GM12891 (cell line): ENCODE measurements at regions not wholly inside any gene's neighbourhood (a gene's known extent, or its start where the extent isn't known, plus 50 kb on each side); places are given as distances from the start of the nearest gene placed in this dataset.
"Not testable (repeated sequence)": the region's sequence is repeated elsewhere in the genome, so short reads cannot be mapped to it uniquely, and the experiment has no call there.

ENCODE experiments used
- DNase-seq: peaks from one replicate; pipeline ENCODE4 v3.0.0; 2011; ENCODE audit warnings: low spot score; ENCODE audit not compliant: insufficient read length
- FAIRE-seq: peaks from 2 replicates; lab custom pipeline; 2011; peaks lifted over from hg19 to GRCh38; lab: Jason Lieb, UNC
- PAX5 ChIP-seq: IDR thresholded peaks from 2 replicates; pipeline ENCODE4 v1.6.1; 2011; ENCODE audit warnings: low read length, moderate library complexity, mild to moderate bottlenecking; ENCODE audit not compliant: insufficient read depth, severe bottlenecking
- POLR2A ChIP-seq: IDR thresholded peaks from 2 replicates; pipeline ENCODE4 v1.6.1; 2011; ENCODE audit warnings: low read depth, low read length, control low read depth
- POLR2AphosphoS5 ChIP-seq: IDR thresholded peaks from 2 replicates; pipeline ENCODE4 v1.6.1; 2011; ENCODE audit warnings: low read depth, low read length, control low read depth
- POU2F2 ChIP-seq: IDR thresholded peaks from 2 replicates; pipeline ENCODE4 v1.6.1; 2011; ENCODE audit warnings: low read depth, mild to moderate bottlenecking, control low read depth, low read length, moderate library complexity
- SPI1 ChIP-seq: IDR thresholded peaks from 2 replicates; pipeline ENCODE4 v1.6.1; 2011; ENCODE audit warnings: low read depth, low read length, control low read depth
- TAF1 ChIP-seq: IDR thresholded peaks from 2 replicates; pipeline ENCODE4 v1.6.1; 2011; ENCODE audit warnings: low read depth, low read length, control low read depth

DNA sequence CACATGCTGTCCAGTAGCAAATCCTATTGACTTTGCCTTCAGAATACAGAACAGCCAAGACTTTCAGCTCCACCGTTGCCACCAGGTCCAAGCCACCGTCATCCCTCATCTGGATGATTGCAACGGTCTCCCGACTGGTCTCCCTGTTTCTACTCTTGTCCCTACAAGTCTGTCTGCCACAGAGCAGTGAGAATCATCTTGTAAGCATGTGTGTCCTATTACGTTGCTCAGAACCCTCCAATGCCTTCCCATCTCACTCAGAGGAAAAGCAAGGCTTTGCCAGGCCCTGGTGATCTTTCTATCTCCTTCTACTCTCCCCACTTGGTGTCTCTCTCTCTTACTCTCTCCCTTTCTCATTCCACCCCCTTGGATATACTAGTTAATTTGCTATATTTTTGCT is 76.7 kb upstream of the GDNF start:
- FAIRE-seq (no peak), DNase-seq (no peak)

DNA sequence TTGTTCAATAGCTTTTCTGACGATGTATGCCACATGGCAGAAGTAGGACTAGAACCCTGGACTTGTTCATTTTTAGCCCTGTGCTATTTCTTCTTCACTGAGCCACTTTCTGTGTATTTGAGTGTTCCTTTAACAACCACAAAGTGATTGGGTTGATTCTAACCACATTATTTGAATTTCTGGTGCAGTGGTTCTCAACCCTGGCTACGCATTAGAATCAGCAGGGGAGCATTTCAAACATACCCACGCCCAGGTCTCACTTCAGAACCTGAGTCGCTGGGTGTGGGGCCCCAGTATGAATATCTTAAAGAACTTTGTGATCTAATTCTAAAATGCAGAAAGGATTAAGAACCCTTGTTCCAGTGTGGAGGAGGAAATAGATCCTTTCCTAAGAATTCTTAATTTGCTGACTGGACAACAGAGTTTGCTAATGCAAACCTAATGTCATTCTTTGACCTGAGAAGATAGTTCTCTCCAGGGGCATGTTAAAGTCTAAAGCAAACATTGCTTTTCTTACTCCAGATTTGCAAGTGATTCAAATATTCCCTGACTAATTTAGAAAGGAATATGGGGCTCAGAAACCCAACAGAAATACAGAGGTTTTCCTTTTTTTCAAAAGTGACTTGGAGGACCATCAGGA is 75.4 kb upstream of the GDNF start:
- DNase-seq: no peak
- FAIRE-seq: no peak
- peak; percentile 24; the same call in 1 of the 2 replicates for TF ChIP-seq POU2F2
- no peak for TF ChIP-seq SPI1
- no peak for TF ChIP-seq POLR2AphosphoS5

More for the DNA sequence above, 76.7 kb upstream of the GDNF start:
- no peak for TF ChIP-seq POLR2A
- no peak for TF ChIP-seq POU2F2
- TF ChIP-seq TAF1: no peak
- TF ChIP-seq PAX5: no peak

- FAIRE-seq: not testable (repeated sequence)
Measured at GRCh38 chr5:37909610-37910266, 69.9 kb upstream of the GDNF start.

GRCh38 chr5:37906416-37906815 is 66.6 kb upstream of the GDNF start:
- DNase-seq (no peak), FAIRE-seq (no peak)
- TF ChIP-seq POLR2A (no peak), TAF1 (no peak), POLR2AphosphoS5 (no peak), PAX5 (no peak), POU2F2 (no peak), SPI1 (no peak)

More at GRCh38 chr5:37909610-37910266, 69.9 kb upstream of the GDNF start:
- not testable (repeated sequence) for DNase-seq

GRCh38 chr5:37905230-37905629 is 65.4 kb upstream of the GDNF start:
- FAIRE-seq (no peak), DNase-seq (no peak)
- TF ChIP-seq POLR2AphosphoS5 (no peak), POLR2A (no peak), PAX5 (no peak), POU2F2 (no peak), TAF1 (no peak), SPI1 (no peak)

DNA sequence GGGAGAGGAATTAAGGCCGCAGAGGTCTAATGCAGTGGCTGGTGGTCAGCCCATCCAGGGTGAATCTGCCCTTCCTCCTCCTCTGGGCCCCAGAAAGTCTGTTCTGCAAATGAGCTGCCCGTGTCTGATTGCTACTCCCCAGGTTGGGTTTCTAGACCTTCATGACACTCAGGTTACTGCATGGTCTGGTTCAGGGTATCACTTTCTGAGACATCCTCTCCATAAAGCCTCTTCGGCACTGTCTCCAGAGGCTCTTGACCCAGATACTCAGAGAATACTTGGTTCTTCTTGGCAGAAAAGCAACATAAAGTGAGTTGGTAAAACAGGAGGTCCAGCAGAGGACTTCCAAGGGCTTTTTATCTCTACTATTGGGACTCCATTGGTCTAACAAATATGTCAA is 62.5 kb upstream of the GDNF start:
- DNase-seq (no peak), FAIRE-seq (no peak)
- TF ChIP-seq SPI1: no peak
- no peak for TF ChIP-seq TAF1
- TF ChIP-seq POLR2A: no peak
- no peak for TF ChIP-seq PAX5
- no peak for TF ChIP-seq POLR2AphosphoS5

- no peak for FAIRE-seq
- TF ChIP-seq POLR2AphosphoS5 (no peak), TAF1 (no peak), POLR2A (no peak), SPI1 (no peak), PAX5 (no peak), POU2F2 (no peak)
- no peak for DNase-seq
Measured at GRCh38 chr5:37900692-37901091, 60.9 kb upstream of the GDNF start.

DNA sequence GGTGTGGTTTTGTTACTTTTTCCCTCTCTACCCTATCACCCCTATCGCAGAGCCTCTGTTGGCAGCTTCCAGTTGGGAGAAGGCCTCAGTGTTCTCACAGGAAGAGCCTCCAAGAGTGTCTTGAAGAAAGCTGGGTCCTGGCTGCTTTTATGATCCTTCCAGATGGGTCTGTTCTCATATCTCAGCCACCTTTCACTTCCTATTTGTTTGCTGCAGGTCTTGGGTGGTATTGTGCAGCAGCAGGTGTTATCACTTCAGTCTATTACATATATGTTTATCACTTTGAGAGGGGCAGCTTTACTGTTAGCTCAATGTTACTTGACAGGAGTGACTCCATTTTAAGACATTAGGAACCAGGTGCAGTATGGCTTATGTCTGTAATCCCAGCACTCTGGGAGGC is 59.2 kb upstream of the GDNF start:
- TF ChIP-seq POLR2A (no peak), SPI1 (no peak), PAX5 (no peak), POU2F2 (no peak), POLR2AphosphoS5 (no peak), TAF1 (no peak)
- DNase-seq: no peak
- FAIRE-seq: no peak

GRCh38 chr5:37896159-37896558 is 56.3 kb upstream of the GDNF start:
- TF ChIP-seq SPI1 (no peak), PAX5 (no peak), POU2F2 (no peak), TAF1 (no peak), POLR2AphosphoS5 (no peak), POLR2A (no peak)
- FAIRE-seq (no peak), DNase-seq (no peak)

DNA sequence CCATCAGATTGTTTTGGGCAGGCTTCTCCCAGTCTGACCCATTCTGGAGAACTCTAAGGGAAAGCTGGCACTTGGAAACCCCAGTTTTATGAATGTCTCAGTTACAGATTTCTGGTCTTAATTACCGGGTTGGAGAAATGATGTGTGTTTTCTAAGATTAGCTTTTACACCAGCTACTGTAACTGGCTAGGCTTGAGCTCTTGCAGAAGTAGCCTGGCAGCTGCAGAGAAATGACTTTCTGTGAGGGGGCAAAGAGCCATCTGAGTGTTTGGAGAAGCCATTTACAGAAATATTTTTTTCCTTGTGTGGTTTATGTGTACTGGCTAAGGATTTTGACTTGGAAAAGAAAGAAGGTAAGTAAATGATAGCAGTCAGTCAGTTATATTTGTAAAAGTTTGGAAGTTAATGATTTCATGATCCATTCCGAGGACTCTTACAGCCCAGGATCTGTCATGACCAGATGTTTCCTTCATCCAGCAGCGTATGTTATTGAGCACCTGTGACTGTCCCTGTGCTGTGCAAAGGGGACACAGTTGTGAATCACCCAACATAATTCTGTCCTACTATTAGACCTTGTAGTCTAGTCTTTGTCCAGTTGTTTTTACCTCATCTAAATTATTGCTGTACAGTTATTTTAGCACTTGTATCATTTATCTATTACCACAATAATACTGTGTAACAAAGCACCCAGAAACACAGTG is 53.7 kb upstream of the GDNF start:
- no peak for TF ChIP-seq POLR2A
- TF ChIP-seq POU2F2: no peak
- no peak for TF ChIP-seq PAX5
- TF ChIP-seq TAF1: no peak
- no peak for TF ChIP-seq POLR2AphosphoS5
- TF ChIP-seq SPI1: no peak
- DNase-seq (no peak), FAIRE-seq (no peak)

- TF ChIP-seq PAX5 (no peak), POLR2AphosphoS5 (no peak), POU2F2 (no peak), SPI1 (no peak), POLR2A (no peak), TAF1 (no peak)
- FAIRE-seq (no peak), DNase-seq (no peak)
Measured at GRCh38 chr5:37892586-37892985, 52.7 kb upstream of the GDNF start.
